Thyroid gland (tissue), 4 donors: ENCODE measurements at regions not wholly inside any gene's neighbourhood (a gene's known extent, or its start where the extent isn't known, plus 50 kb on each side); places are given as distances from the start of the nearest gene placed in this dataset.

Experiments
- CTCF ChIP-seq, 6 experiments: fragments of 200-600 bp in 3 of 6; fragments of 450-650 bp in 3 of 6; sonication (generic) in 3 of 6; IDR thresholded peaks; one replicate each; pipeline ENCODE4 v1.5.1; 2016 to 2019; ENCODE audit warnings: antibody characterized with exemption in 6 of 6, mild to moderate bottlenecking in 2 of 6, inconsistent platforms in 1 of 6, moderate library complexity in 1 of 6
- POLR2A ChIP-seq, 2 donors: fragments of 450-650 bp; IDR thresholded peaks; one replicate each; pipeline ENCODE4 v1.6.1; 2017; ENCODE audit warnings: antibody characterized with exemption in 2 of 2, mild to moderate bottlenecking in 2 of 2, moderate library complexity in 1 of 2

- no peak for TF ChIP-seq CTCF (IDR thresholded peaks at IDR 0.05)
- no peak for TF ChIP-seq POLR2A (IDR thresholded peaks at IDR 0.05)
Observed at GRCh38 chrY:12296460-12296859, 404.6 kb upstream of the USP9Y start.
